NCI-H2029 treated with DMSO at 0.1 percent for 48 hours (cell line): ENCODE measurements at regions not wholly inside any gene's neighbourhood (a gene's known extent, or its start where the extent isn't known, plus 50 kb on each side); places are given as distances from the start of the nearest gene placed in this dataset.

Experiments used
- DNase-seq: peaks from one replicate; lab custom pipeline; 2025; lab: John Stamatoyannopoulos, UW

- no peak for DNase-seq
These were observed 83.3 kb upstream of the PCGF5 start for GRCh38 chr10:91137011-91137643.

- DNase-seq = peak; percentile 15
These were observed 82.6 kb upstream of the PCGF5 start for GRCh38 chr10:91137822-91138221.

GRCh38 chr10:91140995-91141549, 79.4 kb upstream of the PCGF5 start:
- no peak for DNase-seq

- no peak for DNase-seq
These were observed 75.5 kb upstream of the PCGF5 start for GRCh38 chr10:91144961-91145360.

GRCh38 chr10:91146146-91146545, 74.3 kb upstream of the PCGF5 start:
- no peak for DNase-seq

- no peak for DNase-seq
These were observed 70.9 kb upstream of the PCGF5 start for GRCh38 chr10:91149550-91149949.

GRCh38 chr10:91150631-91151030, 69.8 kb upstream of the PCGF5 start:
- no peak for DNase-seq

- DNase-seq = no peak
These were observed 67.0 kb upstream of the PCGF5 start for GRCh38 chr10:91153508-91153907.

GRCh38 chr10:91154842-91155241, 65.6 kb upstream of the PCGF5 start:
- DNase-seq = no peak

GRCh38 chr10:91156196-91156595, 64.3 kb upstream of the PCGF5 start:
- no peak for DNase-seq

- no peak for DNase-seq
These were observed 61.1 kb upstream of the PCGF5 start for GRCh38 chr10:91159254-91159783.

- DNase-seq = no peak
These were observed 58.4 kb upstream of the PCGF5 start for GRCh38 chr10:91162050-91162494.

GRCh38 chr10:91162495-91163268, 57.8 kb upstream of the PCGF5 start:
- DNase-seq = no peak

- DNase-seq = no peak
These were observed 57.1 kb upstream of the PCGF5 start for GRCh38 chr10:91163269-91163868.

- no peak for DNase-seq
These were observed 56.5 kb upstream of the PCGF5 start for GRCh38 chr10:91163869-91164474.

- no peak for DNase-seq
These were observed 55.9 kb upstream of the PCGF5 start for GRCh38 chr10:91164520-91165065.

GRCh38 chr10:91167406-91167805, 53.1 kb upstream of the PCGF5 start:
- DNase-seq = no peak

- no peak for DNase-seq
These were observed 50.0 kb upstream of the PCGF5 start for GRCh38 chr10:91170418-91170817.
